GM12878 (cell line): ENCODE measurements at regions not wholly inside any gene's neighbourhood (a gene's known extent, or its start where the extent isn't known, plus 50 kb on each side); places are given as distances from the start of the nearest gene placed in this dataset.

Experiments used
- EZH2 ChIP-seq: IDR thresholded peaks from 2 replicates; pipeline ENCODE4 v1.6.1; 2012; ENCODE audit warnings: low read depth, mild to moderate bottlenecking, control low read depth, inconsistent platforms, low read length, borderline replicate concordance; ENCODE audit not compliant: control insufficient read depth
- MYC ChIP-seq: IDR thresholded peaks from 2 replicates; pipeline ENCODE4 v1.6.1; 2011; ENCODE audit warnings: mild to moderate bottlenecking, low read length, moderate library complexity, inconsistent platforms; ENCODE audit not compliant: insufficient read depth, insufficient replicate concordance, insufficient read length, severe bottlenecking
- NFIC ChIP-seq: IDR thresholded peaks from 2 replicates; pipeline ENCODE4 v1.6.1; 2012; ENCODE audit warnings: low read depth, mild to moderate bottlenecking, inconsistent platforms, low read length, moderate library complexity
- POLR2A ChIP-seq: IDR thresholded peaks from 2 replicates; pipeline ENCODE4 v1.6.1; 2011; ENCODE audit warnings: low read depth, mild to moderate bottlenecking, low read length
- TF ChIP-seq, protein P1 (sequence below), 3 experiments: IDR thresholded peaks in 2 of 3; conservative IDR thresholded peaks in 1 of 3; 2 replicates each; pipeline ENCODE4 v1.5.1; 2011; ENCODE audit warnings: low read depth in 3 of 3, low read length in 3 of 3, mild to moderate bottlenecking in 3 of 3, control low read depth in 2 of 3, moderate library complexity in 2 of 3, inconsistent platforms in 1 of 3, mixed read lengths in 1 of 3; ENCODE audit not compliant: control insufficient read depth in 2 of 3, insufficient read depth in 1 of 3; ENCODE audit errors: extremely low read depth in 1 of 3

DNA sequence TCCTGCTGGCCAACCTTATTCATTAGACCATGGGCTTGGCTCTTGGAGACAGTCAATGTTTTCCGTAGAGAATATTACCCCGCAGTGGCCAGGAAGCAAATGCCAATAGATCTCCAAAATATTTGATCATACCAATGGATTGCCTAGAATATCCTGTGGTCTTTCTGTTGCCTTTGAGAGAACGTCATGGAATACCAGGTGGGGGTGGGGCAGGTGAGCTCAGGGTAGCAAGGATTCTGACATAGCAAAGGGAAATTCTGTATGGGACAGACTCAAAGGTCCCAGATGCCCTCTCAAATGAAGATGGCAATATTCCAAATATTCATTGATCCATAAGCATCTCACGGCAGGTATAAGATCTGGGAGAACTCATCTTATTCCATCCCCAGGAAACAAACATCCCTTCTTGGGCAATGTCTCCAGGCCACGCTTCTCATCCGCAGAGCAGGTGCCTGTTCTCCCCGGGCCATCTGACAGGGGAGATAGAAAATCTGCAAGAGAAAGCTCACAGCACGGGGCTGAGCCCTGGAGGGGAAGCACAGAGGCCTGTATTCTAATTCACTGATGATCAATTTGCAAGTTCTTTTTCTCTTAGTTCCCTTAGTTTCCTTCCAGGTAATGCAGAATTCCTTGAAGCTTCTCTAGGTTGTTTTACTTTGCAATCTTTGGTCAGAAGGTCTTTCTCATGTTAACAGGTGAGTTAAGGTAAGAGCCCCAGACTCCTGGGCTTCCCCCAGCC lies 69.6 kb upstream of the TSHZ3 start:
- TF ChIP-seq MYC (no peak), POLR2A (no peak), EZH2 (no peak), NFIC (no peak)
- TF ChIP-seq, protein P1, sequence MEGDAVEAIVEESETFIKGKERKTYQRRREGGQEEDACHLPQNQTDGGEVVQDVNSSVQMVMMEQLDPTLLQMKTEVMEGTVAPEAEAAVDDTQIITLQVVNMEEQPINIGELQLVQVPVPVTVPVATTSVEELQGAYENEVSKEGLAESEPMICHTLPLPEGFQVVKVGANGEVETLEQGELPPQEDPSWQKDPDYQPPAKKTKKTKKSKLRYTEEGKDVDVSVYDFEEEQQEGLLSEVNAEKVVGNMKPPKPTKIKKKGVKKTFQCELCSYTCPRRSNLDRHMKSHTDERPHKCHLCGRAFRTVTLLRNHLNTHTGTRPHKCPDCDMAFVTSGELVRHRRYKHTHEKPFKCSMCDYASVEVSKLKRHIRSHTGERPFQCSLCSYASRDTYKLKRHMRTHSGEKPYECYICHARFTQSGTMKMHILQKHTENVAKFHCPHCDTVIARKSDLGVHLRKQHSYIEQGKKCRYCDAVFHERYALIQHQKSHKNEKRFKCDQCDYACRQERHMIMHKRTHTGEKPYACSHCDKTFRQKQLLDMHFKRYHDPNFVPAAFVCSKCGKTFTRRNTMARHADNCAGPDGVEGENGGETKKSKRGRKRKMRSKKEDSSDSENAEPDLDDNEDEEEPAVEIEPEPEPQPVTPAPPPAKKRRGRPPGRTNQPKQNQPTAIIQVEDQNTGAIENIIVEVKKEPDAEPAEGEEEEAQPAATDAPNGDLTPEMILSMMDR (IDR thresholded peaks at IDR 0.05 in 2 of 3, conservative IDR thresholded peaks at IDR 0.05 in 1 of 3; ENCODE audit: control insufficient read depth in 2 of 3, extremely low read depth in 1 of 3, insufficient read depth in 1 of 3, low read depth in 3 of 3, low read length in 3 of 3) = no peak
